ENCODE measurements at regions not wholly inside any gene's neighbourhood (a gene's known extent, or its start where the extent isn't known, plus 50 kb on each side); places are given as distances from the start of the nearest gene placed in this dataset.

DNA sequence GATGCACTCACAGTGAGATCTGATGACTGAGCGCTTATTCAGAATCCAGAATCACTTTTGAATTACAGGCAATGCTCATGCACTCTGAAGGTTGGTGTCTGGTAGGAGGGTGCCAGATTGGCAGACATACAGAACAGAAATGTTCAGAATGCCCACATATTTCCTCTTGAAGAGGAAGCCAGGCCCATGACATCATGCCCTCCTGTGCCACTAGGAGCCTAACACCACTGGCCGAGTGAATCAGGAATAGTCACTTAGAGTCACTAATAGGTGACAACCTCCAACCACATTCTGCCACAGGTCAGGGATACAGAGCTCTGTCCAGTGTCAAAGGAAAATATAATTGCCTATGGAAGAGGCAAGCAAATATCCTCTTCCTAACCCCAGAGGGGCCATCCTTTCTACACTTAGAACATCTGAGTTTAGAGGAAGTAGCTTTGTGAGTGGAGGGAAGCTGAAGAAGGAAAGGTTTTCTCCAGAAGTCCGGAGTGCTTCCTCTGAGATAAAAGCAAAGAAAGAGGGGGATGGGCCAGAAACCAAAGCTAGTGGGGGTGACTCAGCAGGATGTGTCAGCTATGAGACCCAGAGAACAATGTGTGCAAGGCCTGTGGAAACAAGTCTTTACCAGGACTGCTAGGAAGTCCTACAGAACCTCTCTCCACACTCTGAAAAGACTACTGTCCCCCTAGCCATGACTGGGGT, 838.8 kb downstream of the GRID1 start:
- TF ChIP-seq GATA3 (IDR thresholded peaks at IDR 0.05; ENCODE audit: low read depth, low read length) (no peak), GATA2 (IDR thresholded peaks at IDR 0.05; ENCODE audit: low read depth, low read length) (no peak)
